ENCODE measurements at regions not wholly inside any gene's neighbourhood (a gene's known extent, or its start where the extent isn't known, plus 50 kb on each side); places are given as distances from the start of the nearest gene placed in this dataset.

DNA sequence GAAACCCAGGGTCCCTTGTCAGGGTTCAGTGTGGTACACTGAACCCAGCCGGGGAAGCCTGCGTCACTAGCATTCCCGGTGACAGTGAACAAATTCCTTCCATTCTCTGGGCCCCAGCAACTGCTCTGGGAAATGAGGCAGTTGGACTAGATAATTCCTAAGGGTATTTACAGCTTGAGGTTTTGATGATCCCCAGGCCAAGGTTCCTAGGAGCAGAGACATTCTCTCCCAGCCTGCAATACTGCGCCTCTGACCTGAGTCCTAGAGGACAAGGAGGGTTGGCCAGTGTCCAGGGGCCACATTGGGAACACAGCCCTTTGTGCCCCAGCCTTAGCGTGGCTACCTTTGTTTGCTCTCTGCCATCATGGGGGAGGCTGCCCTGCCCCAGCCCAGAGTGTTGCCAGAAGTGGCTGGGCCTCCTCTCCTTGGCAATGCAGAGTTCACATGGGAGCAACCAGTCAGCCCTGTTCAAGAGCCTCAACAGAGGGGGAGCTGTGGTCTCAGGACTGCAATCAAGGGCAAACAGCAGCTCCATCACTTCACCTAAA lies 178.2 kb downstream of the SEC61B start:
- ChIA-PET CTCF (interaction anchor here (1.0 to 1.3 kb wide), 2 partner anchors 18 to 19 kb away, joined by 3 read pairs; no protein-coding TSS in a partner anchor), POLR2A (no interaction called here)
- DNase-seq (ENCODE audit: extremely low spot score), result no peak
- TF ChIP-seq, protein P1, sequence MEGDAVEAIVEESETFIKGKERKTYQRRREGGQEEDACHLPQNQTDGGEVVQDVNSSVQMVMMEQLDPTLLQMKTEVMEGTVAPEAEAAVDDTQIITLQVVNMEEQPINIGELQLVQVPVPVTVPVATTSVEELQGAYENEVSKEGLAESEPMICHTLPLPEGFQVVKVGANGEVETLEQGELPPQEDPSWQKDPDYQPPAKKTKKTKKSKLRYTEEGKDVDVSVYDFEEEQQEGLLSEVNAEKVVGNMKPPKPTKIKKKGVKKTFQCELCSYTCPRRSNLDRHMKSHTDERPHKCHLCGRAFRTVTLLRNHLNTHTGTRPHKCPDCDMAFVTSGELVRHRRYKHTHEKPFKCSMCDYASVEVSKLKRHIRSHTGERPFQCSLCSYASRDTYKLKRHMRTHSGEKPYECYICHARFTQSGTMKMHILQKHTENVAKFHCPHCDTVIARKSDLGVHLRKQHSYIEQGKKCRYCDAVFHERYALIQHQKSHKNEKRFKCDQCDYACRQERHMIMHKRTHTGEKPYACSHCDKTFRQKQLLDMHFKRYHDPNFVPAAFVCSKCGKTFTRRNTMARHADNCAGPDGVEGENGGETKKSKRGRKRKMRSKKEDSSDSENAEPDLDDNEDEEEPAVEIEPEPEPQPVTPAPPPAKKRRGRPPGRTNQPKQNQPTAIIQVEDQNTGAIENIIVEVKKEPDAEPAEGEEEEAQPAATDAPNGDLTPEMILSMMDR (IDR thresholded peaks at IDR 0.05; ENCODE audit: control extremely low read depth, extremely low read depth, low read depth, missing control alignments), result no peak

DNA sequence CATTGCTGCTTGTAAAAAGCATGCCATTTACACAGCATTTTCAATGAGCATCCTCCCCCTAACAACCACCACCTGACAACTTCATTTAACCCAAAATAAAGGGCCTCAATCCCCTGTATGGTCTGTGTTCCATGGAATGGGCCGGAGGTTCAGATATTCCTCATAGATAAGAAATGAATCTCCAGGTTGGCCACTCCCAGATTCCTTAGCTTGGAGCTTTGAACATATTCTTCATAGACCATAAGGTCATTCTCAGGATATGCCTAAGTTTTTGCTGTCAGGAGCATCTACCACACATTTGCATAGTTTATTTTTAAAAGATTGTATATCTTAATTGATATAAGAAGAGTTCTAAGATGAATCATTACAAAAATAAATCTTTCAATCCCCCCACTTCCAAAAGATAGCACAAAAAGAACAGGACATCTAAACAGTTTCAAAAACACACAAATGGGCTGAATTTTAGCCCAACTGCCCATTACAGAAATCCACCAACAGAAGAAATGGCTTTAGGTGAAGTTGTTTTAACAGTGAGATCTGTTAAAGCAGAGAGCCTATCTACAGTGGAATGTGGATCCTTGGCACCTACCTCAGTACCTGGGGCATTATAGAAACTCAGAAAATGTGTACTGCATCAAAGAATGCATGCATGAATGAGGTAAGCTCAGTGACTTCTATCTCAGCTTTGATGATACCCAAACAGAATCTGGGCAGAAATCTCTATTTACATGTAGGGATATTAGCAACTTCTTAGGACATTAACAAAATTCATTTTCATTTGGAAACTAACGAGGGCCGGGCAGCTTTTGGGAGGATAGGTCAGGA lies 179.8 kb downstream of the SEC61B start:
- CTCF ChIA-PET, result interaction anchor here (1.1 kb wide), 1 partner anchor 20 kb away, joined by 3 read pairs; no protein-coding TSS in a partner anchor
- TF ChIP-seq, protein P1 (IDR thresholded peaks at IDR 0.05; ENCODE audit: control extremely low read depth, extremely low read depth, low read depth, missing control alignments), result no peak
- POLR2A ChIA-PET, result no interaction called here
- no peak for DNase-seq (ENCODE audit: extremely low spot score)

DNA sequence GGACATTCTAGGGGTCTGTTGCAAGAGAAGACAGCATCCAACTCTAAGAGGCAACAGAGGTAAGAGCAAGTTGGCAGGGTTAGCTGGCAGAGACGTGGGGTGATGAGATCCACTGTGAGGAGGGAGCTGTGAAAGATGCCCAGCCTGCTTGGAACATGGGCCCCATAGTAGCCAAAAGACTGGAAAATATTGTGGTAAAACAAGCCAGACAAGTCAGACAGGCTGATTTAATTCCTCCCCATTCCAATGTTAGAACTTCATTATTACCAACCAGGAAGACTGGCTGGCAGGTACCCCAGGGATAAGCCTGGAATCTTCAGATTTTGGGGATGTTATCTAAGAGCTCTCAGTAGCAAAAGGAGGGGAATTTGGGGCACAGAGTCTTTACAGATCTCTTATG lies 181.3 kb downstream of the SEC61B start:
- CTCF ChIA-PET, result no interaction called here
- TF ChIP-seq, protein P1 (IDR thresholded peaks at IDR 0.05; ENCODE audit: control extremely low read depth, extremely low read depth, low read depth, missing control alignments), result no peak
- POLR2A ChIA-PET, result no interaction called here
- no peak for DNase-seq (ENCODE audit: extremely low spot score)

DNA sequence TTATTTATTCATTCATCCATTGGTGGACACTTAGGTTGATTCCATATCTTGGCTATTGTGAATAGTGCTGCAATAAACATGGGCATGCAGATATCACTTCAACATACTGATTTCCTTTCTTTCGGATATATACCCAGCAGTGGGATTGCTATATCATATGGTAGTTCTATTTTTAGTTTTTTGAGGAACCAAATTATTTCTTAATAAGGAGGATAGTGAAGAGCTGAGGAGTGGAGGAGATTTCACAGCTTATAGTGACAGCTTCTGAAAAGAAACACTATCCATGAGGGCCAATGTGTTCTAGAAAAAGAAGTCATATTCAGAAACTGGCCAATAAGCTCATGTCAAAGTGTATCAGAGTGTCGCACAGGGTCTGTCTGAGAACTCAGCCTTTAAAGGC lies 183.3 kb downstream of the SEC61B start:
- ChIA-PET POLR2A (no interaction called here), CTCF (interaction anchor here (1.0 to 1.7 kb wide), 3 partner anchors 9 to 43 kb away, joined by 4 to 5 read pairs (median 5); no protein-coding TSS in a partner anchor)
- TF ChIP-seq, protein P1 (IDR thresholded peaks at IDR 0.05; ENCODE audit: control extremely low read depth, extremely low read depth, low read depth, missing control alignments), result no peak
- DNase-seq (ENCODE audit: extremely low spot score), result no peak

DNA sequence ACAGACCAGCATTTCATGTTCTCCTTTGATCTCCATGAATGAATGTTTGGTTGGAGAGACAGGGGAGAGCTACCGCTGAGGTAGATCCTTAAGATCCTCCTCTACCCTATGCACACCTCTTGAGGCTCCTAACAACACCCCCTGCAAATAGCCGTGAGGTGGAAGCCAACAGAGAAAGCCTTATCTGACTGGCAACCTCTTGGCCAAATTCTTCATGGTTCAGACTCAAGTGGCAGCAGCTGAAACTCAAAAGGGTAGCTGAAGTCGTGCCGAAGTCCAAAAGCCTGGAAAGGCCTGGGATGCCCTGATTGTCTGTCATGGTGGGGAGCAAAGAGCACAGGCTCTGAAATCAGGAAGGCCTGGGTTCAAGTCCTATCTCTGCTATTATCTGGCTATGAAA lies 184.9 kb downstream of the SEC61B start:
- DNase-seq (ENCODE audit: extremely low spot score), result no peak
- TF ChIP-seq, protein P1 (IDR thresholded peaks at IDR 0.05; ENCODE audit: control extremely low read depth, extremely low read depth, low read depth, missing control alignments), result no peak
- ChIA-PET CTCF (no interaction called here), POLR2A (no interaction called here)

DNA sequence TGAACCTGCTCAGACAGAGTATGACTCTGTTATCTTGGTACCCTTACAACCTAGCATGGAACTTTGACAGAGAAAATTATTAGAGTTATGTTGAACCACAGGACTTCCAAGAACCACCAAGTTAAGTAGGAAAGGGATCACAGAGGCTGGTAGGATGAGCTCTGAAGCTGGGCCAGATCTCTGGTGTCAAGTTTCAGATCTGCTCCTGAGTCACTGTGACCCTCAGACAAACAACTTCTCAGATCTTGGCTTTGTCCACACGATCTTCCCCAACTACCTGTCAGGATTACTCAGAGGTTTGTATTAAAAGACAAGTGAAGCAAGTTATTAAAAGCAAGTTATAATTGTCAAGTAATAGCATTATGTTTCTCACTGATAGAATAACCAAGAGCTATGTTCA lies 189.0 kb downstream of the SEC61B start:
- TF ChIP-seq, protein P1 (IDR thresholded peaks at IDR 0.05; ENCODE audit: control extremely low read depth, extremely low read depth, low read depth, missing control alignments), result no peak
- ChIA-PET CTCF (interaction anchor here (1.2 kb wide), 2 partner anchors 8 to 24 kb away, joined by 3 to 4 read pairs; no protein-coding TSS in a partner anchor), POLR2A (no interaction called here)
- no peak for DNase-seq (ENCODE audit: extremely low spot score)
